ENCODE measurements at regions not wholly inside any gene's neighbourhood (a gene's known extent, or its start where the extent isn't known, plus 50 kb on each side); places are given as distances from the start of the nearest gene placed in this dataset.
A peak's percentile ranks its signal among the peaks of the same experiment; 100 is the strongest.

- no peak for DNase-seq
- Histone ChIP-seq H3K9me3 (no peaks in the 10 kb centered on the region), H3K27ac (no peak overlapping the region), H3K4me1 (peaks cover 0 to 5% (median 0%) of the 10 kb centered on the region in 4 donors), H3K36me3 (no peaks in the 10 kb centered on the region), H3K27me3 (no peaks in the 10 kb centered on the region), H3K4me3 (no peak overlapping the region)
- TF ChIP-seq, protein P1, sequence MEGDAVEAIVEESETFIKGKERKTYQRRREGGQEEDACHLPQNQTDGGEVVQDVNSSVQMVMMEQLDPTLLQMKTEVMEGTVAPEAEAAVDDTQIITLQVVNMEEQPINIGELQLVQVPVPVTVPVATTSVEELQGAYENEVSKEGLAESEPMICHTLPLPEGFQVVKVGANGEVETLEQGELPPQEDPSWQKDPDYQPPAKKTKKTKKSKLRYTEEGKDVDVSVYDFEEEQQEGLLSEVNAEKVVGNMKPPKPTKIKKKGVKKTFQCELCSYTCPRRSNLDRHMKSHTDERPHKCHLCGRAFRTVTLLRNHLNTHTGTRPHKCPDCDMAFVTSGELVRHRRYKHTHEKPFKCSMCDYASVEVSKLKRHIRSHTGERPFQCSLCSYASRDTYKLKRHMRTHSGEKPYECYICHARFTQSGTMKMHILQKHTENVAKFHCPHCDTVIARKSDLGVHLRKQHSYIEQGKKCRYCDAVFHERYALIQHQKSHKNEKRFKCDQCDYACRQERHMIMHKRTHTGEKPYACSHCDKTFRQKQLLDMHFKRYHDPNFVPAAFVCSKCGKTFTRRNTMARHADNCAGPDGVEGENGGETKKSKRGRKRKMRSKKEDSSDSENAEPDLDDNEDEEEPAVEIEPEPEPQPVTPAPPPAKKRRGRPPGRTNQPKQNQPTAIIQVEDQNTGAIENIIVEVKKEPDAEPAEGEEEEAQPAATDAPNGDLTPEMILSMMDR (IDR thresholded peaks at IDR 0.05) = no peak
- TF ChIP-seq POLR2A (IDR thresholded peaks at IDR 0.05) = no peak
These were observed 242.3 kb upstream of the GPRIN3 start for GRCh38 chr4:89549907-89550306.

DNA sequence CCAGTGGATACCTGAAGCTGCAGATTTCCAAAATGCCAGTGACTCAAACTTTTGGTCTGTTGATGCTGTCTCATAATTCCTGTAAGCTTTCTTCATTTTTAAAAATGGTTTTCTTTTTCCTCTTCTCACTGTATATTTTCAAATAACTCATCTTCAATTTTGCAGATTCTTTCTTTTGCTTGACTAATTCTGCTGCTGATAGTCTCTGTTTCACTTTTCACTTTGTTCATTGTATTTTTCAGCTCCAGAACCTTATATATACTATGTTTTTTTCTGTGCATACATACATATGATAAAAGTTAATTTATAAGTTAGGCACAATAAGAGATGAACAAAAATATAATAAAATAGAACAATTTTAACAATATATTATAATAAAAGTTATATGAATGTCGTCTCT lies 237.7 kb upstream of the GPRIN3 start:
- TF ChIP-seq, protein P1 (IDR thresholded peaks at IDR 0.05) = no peak
- TF ChIP-seq POLR2A (IDR thresholded peaks at IDR 0.05) = no peak
- Histone ChIP-seq H3K36me3 (no peaks in the 10 kb centered on the region), H3K27ac (no peak overlapping the region), H3K4me3 (no peak overlapping the region), H3K27me3 (no peaks in the 10 kb centered on the region), H3K4me1 (peaks cover 0 to 5% (median 0%) of the 10 kb centered on the region in 4 donors), H3K9me3 (no peaks in the 10 kb centered on the region)
- no peak for DNase-seq

- no peaks in the 10 kb centered on the region for H3K27me3 ChIP-seq
- H3K4me1 ChIP-seq = no peaks in the 10 kb centered on the region
- no peak overlapping the region for H3K27ac ChIP-seq
- no peaks in the 10 kb centered on the region for H3K9me3 ChIP-seq
- H3K36me3 ChIP-seq = no peaks in the 10 kb centered on the region
- H3K4me3 ChIP-seq = no peak overlapping the region
- TF ChIP-seq POLR2A (IDR thresholded peaks at IDR 0.05) = no peak
- TF ChIP-seq, protein P1 (IDR thresholded peaks at IDR 0.05) = no peak
- DNase-seq = no peak
These were observed 234.4 kb upstream of the GPRIN3 start for GRCh38 chr4:89541998-89542397.

GRCh38 chr4:89539797-89540711 lies 232.5 kb upstream of the GPRIN3 start:
- Histone ChIP-seq H3K27me3 (no peaks in the 10 kb centered on the region), H3K27ac (peak overlapping the region in 1 of 4 donors; percentile 43), H3K4me1 (no peaks in the 10 kb centered on the region), H3K36me3 (no peaks in the 10 kb centered on the region), H3K9me3 (no peaks in the 10 kb centered on the region), H3K4me3 (no peak overlapping the region)
- no peak for DNase-seq
- no peak for TF ChIP-seq POLR2A (IDR thresholded peaks at IDR 0.05)
- TF ChIP-seq, protein P1 (IDR thresholded peaks at IDR 0.05) = no peak

GRCh38 chr4:89539374-89539773 lies 231.8 kb upstream of the GPRIN3 start:
- TF ChIP-seq, protein P1 (IDR thresholded peaks at IDR 0.05) = no peak
- no peak for TF ChIP-seq POLR2A (IDR thresholded peaks at IDR 0.05)
- H3K4me1 ChIP-seq = no peaks in the 10 kb centered on the region
- H3K4me3 ChIP-seq = no peak overlapping the region
- no peaks in the 10 kb centered on the region for H3K36me3 ChIP-seq
- DNase-seq = no peak
- peak overlapping the region in 1 of 4 donors; percentile 43 for H3K27ac ChIP-seq
- H3K27me3 ChIP-seq = no peaks in the 10 kb centered on the region
- no peaks in the 10 kb centered on the region for H3K9me3 ChIP-seq
